Tibial nerve (tissue), 4 donors: ENCODE measurements at regions not wholly inside any gene's neighbourhood (a gene's known extent, or its start where the extent isn't known, plus 50 kb on each side); places are given as distances from the start of the nearest gene placed in this dataset.

Source experiments
- EP300 ChIP-seq, 2 donors: sonication (generic); formaldehyde crosslinking; IDR thresholded peaks; one replicate each; pipeline ENCODE4 v1.6.1; 2017; ENCODE audit warnings: antibody characterized with exemption in 2 of 2, mild to moderate bottlenecking in 1 of 2
- POLR2A ChIP-seq, 2 donors: fragments of 450-650 bp; IDR thresholded peaks; one replicate each; pipeline ENCODE4 v1.6.1; 2017; ENCODE audit warnings: antibody characterized with exemption in 2 of 2, mild to moderate bottlenecking in 2 of 2, moderate library complexity in 2 of 2
- TF ChIP-seq, protein P1 (sequence below), 5 experiments: fragments of 200-600 bp in 3 of 5; fragments of 450-650 bp in 2 of 5; sonication (generic) in 3 of 5; IDR thresholded peaks; one replicate each; pipeline ENCODE4 v1.5.1; 2016 to 2019; ENCODE audit warnings: antibody characterized with exemption in 5 of 5, mild to moderate bottlenecking in 3 of 5, moderate library complexity in 2 of 5

DNA sequence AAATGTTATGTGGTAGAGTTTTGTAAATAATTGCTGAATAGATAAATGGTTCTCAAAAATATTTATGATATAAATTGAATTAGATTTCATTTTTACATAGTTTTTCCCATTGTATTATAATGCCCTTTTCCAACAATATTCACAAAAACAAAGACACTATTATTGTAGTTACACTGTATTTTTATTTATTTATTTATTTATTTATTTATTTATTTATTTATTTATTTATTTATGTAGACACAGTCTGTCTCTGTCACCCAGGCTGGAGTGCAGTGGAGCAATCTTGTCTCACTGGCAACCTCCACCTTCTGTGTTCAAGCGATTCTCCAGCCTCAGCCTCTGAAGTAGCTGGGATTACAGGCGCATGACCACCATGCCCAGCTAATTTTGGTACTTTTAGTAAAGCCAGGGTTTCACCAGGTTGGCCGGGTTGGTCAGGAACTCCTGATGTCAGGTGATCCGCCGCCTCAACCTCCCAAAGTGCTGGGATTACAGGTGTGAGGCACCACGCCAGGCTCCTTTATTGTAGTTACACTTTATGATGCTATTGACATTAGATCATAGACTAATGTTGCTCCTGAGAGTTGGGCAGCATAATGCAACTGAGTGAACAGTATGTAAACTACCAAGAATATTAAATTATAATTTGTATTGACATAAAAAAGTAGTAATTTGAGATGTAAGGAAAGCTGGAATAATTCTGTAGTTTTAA, 1430.0 kb upstream of the PRMT6 start:
- TF ChIP-seq POLR2A (IDR thresholded peaks at IDR 0.05): no peak
- TF ChIP-seq, protein P1, sequence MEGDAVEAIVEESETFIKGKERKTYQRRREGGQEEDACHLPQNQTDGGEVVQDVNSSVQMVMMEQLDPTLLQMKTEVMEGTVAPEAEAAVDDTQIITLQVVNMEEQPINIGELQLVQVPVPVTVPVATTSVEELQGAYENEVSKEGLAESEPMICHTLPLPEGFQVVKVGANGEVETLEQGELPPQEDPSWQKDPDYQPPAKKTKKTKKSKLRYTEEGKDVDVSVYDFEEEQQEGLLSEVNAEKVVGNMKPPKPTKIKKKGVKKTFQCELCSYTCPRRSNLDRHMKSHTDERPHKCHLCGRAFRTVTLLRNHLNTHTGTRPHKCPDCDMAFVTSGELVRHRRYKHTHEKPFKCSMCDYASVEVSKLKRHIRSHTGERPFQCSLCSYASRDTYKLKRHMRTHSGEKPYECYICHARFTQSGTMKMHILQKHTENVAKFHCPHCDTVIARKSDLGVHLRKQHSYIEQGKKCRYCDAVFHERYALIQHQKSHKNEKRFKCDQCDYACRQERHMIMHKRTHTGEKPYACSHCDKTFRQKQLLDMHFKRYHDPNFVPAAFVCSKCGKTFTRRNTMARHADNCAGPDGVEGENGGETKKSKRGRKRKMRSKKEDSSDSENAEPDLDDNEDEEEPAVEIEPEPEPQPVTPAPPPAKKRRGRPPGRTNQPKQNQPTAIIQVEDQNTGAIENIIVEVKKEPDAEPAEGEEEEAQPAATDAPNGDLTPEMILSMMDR (IDR thresholded peaks at IDR 0.05): no peak
- TF ChIP-seq EP300 (IDR thresholded peaks at IDR 0.05): no peak
